Esophagus muscularis mucosa (tissue), 4 donors: ENCODE measurements at regions not wholly inside any gene's neighbourhood (a gene's known extent, or its start where the extent isn't known, plus 50 kb on each side); places are given as distances from the start of the nearest gene placed in this dataset.

ENCODE experiments used
- DNase-seq: peaks from one replicate; pipeline ENCODE4 v3.0.0-alpha.2; 2017; ENCODE audit errors: extremely low spot score
- H3K27ac ChIP-seq, 4 donors: fragments of 200-600 bp; sonication (generic); replicated peaks in 1 of 4; 1 replicate in 3 of 4; 2 replicates in 1 of 4; pipeline ENCODE4 v1.5.1; 2016 to 2019; ENCODE audit warnings: mild to moderate bottlenecking in 1 of 4
- H3K27me3 ChIP-seq, 4 donors: fragments of 200-600 bp; sonication (generic); one replicate each; pipeline versions ENCODE4 v1.5.1 to v1.6.0; 2016 to 2019
- H3K36me3 ChIP-seq, 4 donors: fragments of 200-600 bp; sonication (generic); one replicate each; pipeline ENCODE4 v1.5.1; 2016 to 2019
- H3K4me1 ChIP-seq, 4 donors: fragments of 200-600 bp; sonication (generic); one replicate each; pipeline ENCODE4 v1.5.1; 2016 to 2019
- H3K4me3 ChIP-seq, 4 donors: fragments of 200-600 bp; sonication (generic); 1 replicate in 2 of 4; 2 replicates in 2 of 4; pipeline ENCODE4 v1.5.1; 2016 to 2019; ENCODE audit warnings: mild to moderate bottlenecking in 4 of 4, moderate library complexity in 1 of 4
- H3K9me3 ChIP-seq, 4 donors: fragments of 200-600 bp; sonication (generic); 1 replicate in 3 of 4; 2 replicates in 1 of 4; pipeline ENCODE4 v1.5.1; 2016 to 2019
- EP300 ChIP-seq: sonication (generic); formaldehyde crosslinking; IDR thresholded peaks from one replicate; pipeline ENCODE4 v1.6.1; 2017; ENCODE audit warnings: antibody characterized with exemption
- POLR2A ChIP-seq: fragments of 450-650 bp; IDR thresholded peaks from one replicate; pipeline ENCODE4 v1.6.1; 2017; ENCODE audit warnings: antibody characterized with exemption, moderate library complexity, mild to moderate bottlenecking, low read depth
- POLR2AphosphoS5 ChIP-seq, 2 donors: sonication (generic); formaldehyde crosslinking; IDR thresholded peaks; one replicate each; pipeline ENCODE4 v1.6.1; 2017; ENCODE audit warnings: antibody characterized with exemption in 2 of 2
- WGBS: methylation state at CpG from one replicate; pipeline ENCODE4 v1.1.5; 2018; 5-methylcytosine and 5-hydroxymethylcytosine counted together
- intact Hi-C: fragments of 100-400 bp; cut with DNase I; formaldehyde crosslinking; loops from one replicate; pipeline ENCODE4 v1.15.1; 2023
- TF ChIP-seq, protein P1 (sequence below), 3 experiments: fragments of 200-600 bp in 2 of 3; fragments of 450-650 bp in 1 of 3; sonication (generic) in 2 of 3; IDR thresholded peaks; one replicate each; pipeline ENCODE4 v1.5.1; 2017 to 2019; ENCODE audit warnings: antibody characterized with exemption in 3 of 3, mild to moderate bottlenecking in 2 of 3, moderate library complexity in 1 of 3

DNA sequence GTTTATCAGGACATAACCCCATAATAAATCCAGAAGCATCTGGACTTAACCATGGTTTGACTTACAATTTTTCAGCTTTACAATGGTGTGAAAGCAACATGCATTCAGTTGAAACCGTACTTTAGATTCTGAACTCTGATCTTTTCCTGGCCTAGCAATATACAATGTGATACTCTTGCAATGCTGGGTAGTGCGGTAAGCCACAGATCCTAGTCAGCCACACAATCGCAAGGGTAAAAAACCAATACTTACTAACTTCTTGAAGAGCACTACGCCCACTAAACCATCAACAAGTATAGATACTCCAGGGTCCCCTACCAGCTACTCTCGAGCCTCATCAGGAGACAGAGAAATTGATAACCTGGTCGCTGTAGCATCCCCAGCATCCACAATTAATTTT, 71.0 kb upstream of the CCDC150 start:
- over 99% methylated on average over 6 of the region's 6 CpGs for WGBS
- intact Hi-C loops = no loop called here
- DNase-seq = no peak

DNA sequence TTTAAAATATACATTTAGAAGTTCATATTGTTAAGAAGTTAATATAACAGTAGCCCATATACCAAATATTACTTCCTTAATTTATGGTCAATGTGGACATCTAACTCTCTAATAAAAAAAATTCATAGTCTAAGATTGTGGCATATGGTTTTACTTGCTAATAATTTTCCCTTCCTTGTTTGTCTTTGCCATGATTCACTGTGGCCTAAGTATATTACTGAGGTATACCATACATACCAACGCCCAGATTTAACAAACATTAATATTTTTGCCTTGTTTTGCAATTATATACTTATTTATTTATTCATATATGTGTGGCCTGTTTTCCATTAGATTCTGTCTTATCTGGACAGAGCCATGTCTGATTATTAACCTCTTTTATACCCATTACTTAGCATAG, 54.6 kb upstream of the CCDC150 start:
- Histone ChIP-seq H3K4me1 (peaks cover 0 to 1% (median 0%) of the 10 kb centered on the region in 4 donors), H3K36me3 (no peaks in the 10 kb centered on the region), H3K4me3 (no peak overlapping the region), H3K9me3 (peaks cover 0 to 1% (median 0%) of the 10 kb centered on the region in 4 donors), H3K27ac (no peak overlapping the region), H3K27me3 (peaks cover 0 to 7% (median 0%) of the 10 kb centered on the region in 4 donors)
- intact Hi-C loops = no loop called here
- DNase-seq = no peak
- TF ChIP-seq EP300 (no peak), POLR2A (no peak), POLR2AphosphoS5 (IDR thresholded peaks at IDR 0.05) (no peak)
- TF ChIP-seq, protein P1, sequence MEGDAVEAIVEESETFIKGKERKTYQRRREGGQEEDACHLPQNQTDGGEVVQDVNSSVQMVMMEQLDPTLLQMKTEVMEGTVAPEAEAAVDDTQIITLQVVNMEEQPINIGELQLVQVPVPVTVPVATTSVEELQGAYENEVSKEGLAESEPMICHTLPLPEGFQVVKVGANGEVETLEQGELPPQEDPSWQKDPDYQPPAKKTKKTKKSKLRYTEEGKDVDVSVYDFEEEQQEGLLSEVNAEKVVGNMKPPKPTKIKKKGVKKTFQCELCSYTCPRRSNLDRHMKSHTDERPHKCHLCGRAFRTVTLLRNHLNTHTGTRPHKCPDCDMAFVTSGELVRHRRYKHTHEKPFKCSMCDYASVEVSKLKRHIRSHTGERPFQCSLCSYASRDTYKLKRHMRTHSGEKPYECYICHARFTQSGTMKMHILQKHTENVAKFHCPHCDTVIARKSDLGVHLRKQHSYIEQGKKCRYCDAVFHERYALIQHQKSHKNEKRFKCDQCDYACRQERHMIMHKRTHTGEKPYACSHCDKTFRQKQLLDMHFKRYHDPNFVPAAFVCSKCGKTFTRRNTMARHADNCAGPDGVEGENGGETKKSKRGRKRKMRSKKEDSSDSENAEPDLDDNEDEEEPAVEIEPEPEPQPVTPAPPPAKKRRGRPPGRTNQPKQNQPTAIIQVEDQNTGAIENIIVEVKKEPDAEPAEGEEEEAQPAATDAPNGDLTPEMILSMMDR (IDR thresholded peaks at IDR 0.05) = no peak
- 92% methylated on average over 1 of the region's 1 CpG for WGBS

More for the DNA sequence above, 71.0 kb upstream of the CCDC150 start:
- Histone ChIP-seq H3K27ac (no peak overlapping the region), H3K4me1 (peaks cover 0 to 11% (median 6%) of the 10 kb centered on the region in 4 donors), H3K4me3 (no peak overlapping the region), H3K36me3 (no peaks in the 10 kb centered on the region), H3K9me3 (no peaks in the 10 kb centered on the region), H3K27me3 (no peaks in the 10 kb centered on the region)
- TF ChIP-seq, protein P1 (IDR thresholded peaks at IDR 0.05) = no peak
- TF ChIP-seq EP300 (no peak), POLR2A (no peak)

DNA sequence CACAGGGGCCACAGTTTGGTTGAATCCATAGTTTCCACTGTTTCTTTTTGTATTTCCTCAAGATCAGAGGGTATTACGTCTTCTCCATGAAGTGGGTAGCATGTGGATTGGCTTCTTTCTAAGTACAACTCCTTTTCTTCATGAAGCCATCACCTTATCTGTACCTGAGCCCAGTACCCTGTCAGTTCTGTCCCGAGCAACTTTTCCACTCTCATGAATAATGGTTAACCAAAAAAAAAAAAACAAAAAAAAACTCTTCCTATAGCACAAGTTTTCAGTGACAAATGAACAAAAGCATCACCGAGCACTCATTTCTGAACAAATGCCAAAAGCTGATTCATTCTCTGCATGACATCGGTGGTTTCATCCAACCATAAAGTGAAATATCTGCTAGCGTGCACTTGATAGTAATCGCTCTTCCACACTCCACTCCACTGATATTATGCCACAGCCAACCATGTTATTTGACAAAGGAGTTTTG, 53.0 kb upstream of the CCDC150 start:
- intact Hi-C loops = no loop called here
- H3K27ac ChIP-seq = no peak overlapping the region
- H3K4me3 ChIP-seq = no peak overlapping the region
- no peak for DNase-seq
- 26% methylated on average over 6 of the region's 6 CpGs for WGBS
- H3K9me3 ChIP-seq = no peaks in the 10 kb centered on the region
- no peaks in the 10 kb centered on the region for H3K36me3 ChIP-seq
- TF ChIP-seq POLR2A (no peak), EP300 (no peak), POLR2AphosphoS5 (IDR thresholded peaks at IDR 0.05) (no peak)
- TF ChIP-seq, protein P1 (IDR thresholded peaks at IDR 0.05) = no peak
- H3K27me3 ChIP-seq = peaks cover 0 to 17% (median 0%) of the 10 kb centered on the region in 4 donors
- peaks cover 0 to 4% (median 0%) of the 10 kb centered on the region in 4 donors for H3K4me1 ChIP-seq

DNA sequence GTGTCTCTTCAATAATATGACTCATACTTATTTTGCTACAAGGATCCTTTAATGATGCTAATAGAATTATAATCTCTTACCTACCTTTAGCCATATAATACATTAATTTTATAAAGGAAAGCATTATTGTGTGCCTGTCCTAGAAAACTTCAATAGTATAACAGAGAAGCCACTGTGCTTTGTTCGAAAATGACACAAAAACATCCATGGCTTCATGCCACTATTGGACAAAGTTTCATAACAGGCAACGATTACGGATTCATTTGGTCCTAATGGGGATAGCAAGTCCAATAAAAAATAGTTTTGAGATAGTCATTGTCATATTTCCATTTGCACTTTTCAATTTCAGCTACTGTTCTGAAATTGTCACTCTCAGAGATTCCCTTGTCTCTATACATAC, 52.5 kb upstream of the CCDC150 start:
- DNase-seq = no peak
- no peaks in the 10 kb centered on the region for H3K9me3 ChIP-seq
- intact Hi-C loops = no loop called here
- WGBS = 71% methylated on average over 3 of the region's 3 CpGs
- peaks cover 0 to 17% (median 1%) of the 10 kb centered on the region in 4 donors for H3K27me3 ChIP-seq
- H3K36me3 ChIP-seq = no peaks in the 10 kb centered on the region
- TF ChIP-seq POLR2A (no peak), POLR2AphosphoS5 (IDR thresholded peaks at IDR 0.05) (no peak), EP300 (no peak)
- TF ChIP-seq, protein P1 (IDR thresholded peaks at IDR 0.05) = no peak
- H3K4me3 ChIP-seq = no peak overlapping the region
- no peak overlapping the region for H3K27ac ChIP-seq
- H3K4me1 ChIP-seq = peaks cover 0 to 4% (median 2%) of the 10 kb centered on the region in 4 donors

DNA sequence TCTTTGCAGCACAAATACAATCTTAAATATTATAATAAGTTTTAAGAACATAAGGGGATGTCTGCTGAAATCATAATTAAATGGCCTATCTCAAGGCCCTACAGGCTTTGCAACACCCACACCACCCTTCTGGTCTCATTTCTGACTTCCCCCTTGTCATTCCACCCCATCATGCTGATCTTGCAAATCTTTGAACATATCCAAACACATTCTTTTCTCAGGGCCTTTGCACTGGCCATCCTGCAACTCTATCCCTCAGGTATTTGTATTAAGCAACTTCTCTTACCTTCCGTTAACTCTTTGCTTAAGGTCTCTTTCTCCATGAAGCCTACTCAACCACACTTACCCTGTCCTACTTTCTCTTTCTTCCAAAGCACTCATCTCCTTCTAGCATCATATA, 51.8 kb upstream of the CCDC150 start:
- H3K4me3 ChIP-seq = no peak overlapping the region
- no peak for DNase-seq
- intact Hi-C loops = no loop called here
- no peak overlapping the region for H3K27ac ChIP-seq
- no peaks in the 10 kb centered on the region for H3K9me3 ChIP-seq
- TF ChIP-seq POLR2A (no peak), EP300 (no peak), POLR2AphosphoS5 (IDR thresholded peaks at IDR 0.05) (no peak)
- TF ChIP-seq, protein P1 (IDR thresholded peaks at IDR 0.05) = no peak
- WGBS = 0% methylated on average over 1 of the region's 1 CpG
- no peaks in the 10 kb centered on the region for H3K36me3 ChIP-seq
- peaks cover 0 to 21% (median 2%) of the 10 kb centered on the region in 4 donors for H3K27me3 ChIP-seq
- peaks cover 4 to 9% (median 5%) of the 10 kb centered on the region in 4 donors for H3K4me1 ChIP-seq
